GM12872 (cell line): ENCODE measurements at regions not wholly inside any gene's neighbourhood (a gene's known extent, or its start where the extent isn't known, plus 50 kb on each side); places are given as distances from the start of the nearest gene placed in this dataset.

Experiments
- CTCF ChIP-seq: IDR thresholded peaks from 3 replicates; pipeline ENCODE4 v1.5.1; 2011; ENCODE audit warnings: low read depth, mild to moderate bottlenecking, low read length, moderate library complexity; ENCODE audit not compliant: insufficient read depth

GRCh38 chr6:27674882-27675281 is 202.0 kb upstream of the ZNF184 start:
- no peak for TF ChIP-seq CTCF

- no peak for TF ChIP-seq CTCF
Measured at GRCh38 chr6:27672113-27672799, 199.4 kb upstream of the ZNF184 start.

- no peak for TF ChIP-seq CTCF
Measured at GRCh38 chr6:27669624-27670301, 196.9 kb upstream of the ZNF184 start.

GRCh38 chr6:27669295-27669623 is 196.4 kb upstream of the ZNF184 start:
- no peak for TF ChIP-seq CTCF

- no peak for TF ChIP-seq CTCF
Measured at GRCh38 chr6:27668442-27669294, 195.8 kb upstream of the ZNF184 start.

- no peak for TF ChIP-seq CTCF
Measured at GRCh38 chr6:27667657-27668441, 194.9 kb upstream of the ZNF184 start.

- no peak for TF ChIP-seq CTCF
Measured at GRCh38 chr6:27667016-27667656, 194.2 kb upstream of the ZNF184 start.
